ENCODE measurements at regions not wholly inside any gene's neighbourhood (a gene's known extent, or its start where the extent isn't known, plus 50 kb on each side); places are given as distances from the start of the nearest gene placed in this dataset.

GRCh38 chr16:87543436-87544191, 50.8 kb upstream of the ZCCHC14 start:
- 0 out of 2 replicates have a peak, but pooled peaks have one; percentile 7 for TF ChIP-seq CTCF (IDR thresholded peaks at IDR 0.05)
- no peak for TF ChIP-seq ZBTB33 (IDR thresholded peaks at IDR 0.05; ENCODE audit: borderline replicate concordance, low read depth)
- no peak for TF ChIP-seq RCOR1 (IDR thresholded peaks at IDR 0.05; ENCODE audit: low read length)
- no peak for TF ChIP-seq SIN3A (IDR thresholded peaks at IDR 0.05; ENCODE audit: borderline replicate concordance, low read depth, low read length)
